Left kidney (tissue), 1 donor: ENCODE measurements at regions not wholly inside any gene's neighbourhood (a gene's known extent, or its start where the extent isn't known, plus 50 kb on each side); places are given as distances from the start of the nearest gene placed in this dataset.

ENCODE experiments used
- DNase-seq: peaks from one replicate; pipeline ENCODE4 v3.0.0-alpha.2; 2013

DNA sequence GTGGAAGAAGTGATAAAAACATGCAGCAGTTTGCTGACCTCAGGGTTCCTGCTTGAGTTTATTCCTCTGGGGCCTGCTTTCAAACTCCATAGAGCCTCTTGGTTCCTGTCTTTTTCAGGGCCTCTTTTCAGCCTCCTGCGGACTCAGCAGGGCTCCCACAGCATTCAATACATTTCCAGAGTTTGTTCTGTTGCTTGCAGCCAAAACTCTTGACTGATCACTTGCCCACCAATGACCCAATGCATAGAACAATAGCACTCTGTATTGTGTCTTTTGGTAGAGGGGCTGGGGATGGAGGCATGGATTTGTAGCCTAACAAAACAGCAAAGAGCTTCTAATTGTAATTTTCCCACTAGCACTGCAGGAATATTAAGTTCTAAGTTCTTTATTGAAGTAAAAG is 50.8 kb upstream of the CREB5 start:
- no peak for DNase-seq

DNA sequence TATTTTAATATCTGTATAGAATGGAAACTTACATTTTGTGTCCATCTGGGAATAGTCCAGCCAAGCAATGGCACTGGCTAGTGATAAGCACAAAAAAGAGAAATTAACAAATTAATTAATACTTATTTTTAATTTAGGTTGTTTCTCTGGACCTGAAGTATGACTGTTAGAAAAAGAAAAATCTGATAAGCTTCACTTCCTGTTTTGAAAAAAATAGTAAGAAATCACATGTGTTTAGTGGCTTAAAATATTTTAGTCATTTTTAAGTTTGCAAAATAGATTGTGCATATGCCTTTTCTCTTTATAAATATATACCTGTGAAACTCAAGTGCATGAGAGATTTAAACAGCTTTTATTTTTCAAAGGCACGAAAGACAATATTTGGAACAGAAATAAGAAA is 50.1 kb upstream of the CREB5 start:
- no peak for DNase-seq
